HCT116 (cell line): ENCODE measurements at regions not wholly inside any gene's neighbourhood (a gene's known extent, or its start where the extent isn't known, plus 50 kb on each side); places are given as distances from the start of the nearest gene placed in this dataset.

Experiments
- ATAC-seq: fragments of 200-7000 bp; cut with Tn5 transposase; 2 replicates; pipeline ENCODE4 v1.9.1; 2020; ENCODE audit warnings: mild to moderate bottlenecking, moderate library complexity
- BruUV-seq: library from RNA; stranded (reverse); fragments of 400-500 nt; replicated peaks from 2 replicates; lab custom pipeline; 2021; lab: Mats Ljungman, UMichigan
- CTCF ChIA-PET: fragments of 300-600 bp; sonication (Branson Sonifier 250); formaldehyde crosslinking; loops from one replicate; lab custom pipeline; 2021; ENCODE audit warnings: antibody characterized with exemption; lab: Charles Lee
- POLR2A ChIA-PET: fragments of 300-600, 350-600 bp; sonication (Branson Sonifier 250); formaldehyde crosslinking; loops from one replicate; lab custom pipeline; 2021; ENCODE audit warnings: antibody characterized with exemption; lab: Charles Lee
- RAD21 ChIA-PET, 2 experiments: fragments of 300-600 bp; sonication (Branson Sonifier 250); formaldehyde crosslinking; loops; one replicate each; lab custom pipeline; 2023; ENCODE audit warnings: low total read pairs in 2 of 2; ENCODE audit not compliant: uncharacterized antibody in 2 of 2, unreplicated experiment in 2 of 2, low non-redundant PET in 1 of 2; lab: Charles Lee
- DNase-seq: peaks from one replicate; pipeline ENCODE4 v3.0.0-alpha.2; 2010; ENCODE audit warnings: low read depth, low spot score
- H2AFZ ChIP-seq: fragments of 200-600 bp; shearing (Covaris generic), sonication (generic); 2 replicates; pipeline ENCODE4 v1.6.1; 2017; ENCODE audit warnings: low read depth, mixed run types, mixed read lengths, antibody characterized with exemption, low read length; ENCODE audit not compliant: poor library complexity, severe bottlenecking
- H3K27ac ChIP-seq: 2 replicates; pipeline ENCODE4 v1.5.1; 2012; ENCODE audit warnings: low read depth, low read length
- H3K27me3 ChIP-seq: fragments of 200-600 bp; sonication (generic); 2 replicates; pipeline ENCODE4 v1.6.1; 2016; ENCODE audit warnings: mixed run types, low read length, mixed read lengths; ENCODE audit not compliant: insufficient read depth
- H3K36me3 ChIP-seq, 2 experiments: fragments of 200-500 bp in 1 of 2; fragments of 200-600 bp in 1 of 2; sonication (Bioruptor generic) in 1 of 2; sonication (generic) in 1 of 2; 2 replicates each; pipeline versions ENCODE4 v1.5.1 to v1.6.1; 2014 to 2016; ENCODE audit warnings: low read length in 2 of 2, inconsistent platforms in 1 of 2, mixed read lengths in 1 of 2, mixed run types in 1 of 2; ENCODE audit not compliant: insufficient read depth in 2 of 2, control insufficient read depth in 1 of 2
- H3K4me1 ChIP-seq, 2 experiments: fragments of 200-600 bp in 1 of 2; sonication (generic) in 1 of 2; 2 replicates each; pipeline versions ENCODE4 v1.5.1 to v1.6.1; 2012 to 2017; ENCODE audit warnings: low read length in 2 of 2, inconsistent platforms in 1 of 2, mild to moderate bottlenecking in 1 of 2, mixed read lengths in 1 of 2, mixed run types in 1 of 2, moderate library complexity in 1 of 2; ENCODE audit not compliant: insufficient read depth in 2 of 2, control insufficient read depth in 1 of 2
- H3K4me2 ChIP-seq: fragments of 200-600 bp; sonication (generic); 2 replicates; pipeline ENCODE4 v1.6.1; 2017; ENCODE audit warnings: mixed run types, low read length, mixed read lengths
- H3K4me3 ChIP-seq, 2 experiments: fragments of 200-600 bp in 1 of 2; sonication (generic) in 1 of 2; replicated peaks in 1 of 2; 2 replicates each; pipeline ENCODE4 v1.5.1; 2011 to 2016; ENCODE audit warnings: low read length in 2 of 2, control low read depth in 1 of 2, low read depth in 1 of 2, mild to moderate bottlenecking in 1 of 2, mixed read lengths in 1 of 2, mixed run types in 1 of 2
- H3K79me2 ChIP-seq: fragments of 200-600 bp; sonication (generic); 2 replicates; pipeline ENCODE4 v1.6.1; 2017; ENCODE audit warnings: mild to moderate bottlenecking, mixed run types, low read length, moderate library complexity, mixed read lengths; ENCODE audit not compliant: insufficient read depth
- H3K9ac ChIP-seq: fragments of 200-600 bp; sonication (generic); 2 replicates; pipeline ENCODE4 v1.6.1; 2016; ENCODE audit warnings: low read length, mixed read lengths
- H3K9me2 ChIP-seq: fragments of 200-600 bp; sonication (generic), shearing (Covaris generic); 2 replicates; pipeline ENCODE4 v1.6.1; 2017; ENCODE audit warnings: mixed run types, mild to moderate bottlenecking, moderate library complexity; ENCODE audit not compliant: insufficient read depth
- H3K9me3 ChIP-seq, 2 experiments: fragments of 200-500 bp in 1 of 2; fragments of 200-600 bp in 1 of 2; sonication (Bioruptor generic) in 1 of 2; sonication (generic) in 1 of 2; 2 replicates each; pipeline ENCODE4 v1.6.1; 2014 to 2017; ENCODE audit warnings: low read length in 2 of 2, mixed read lengths in 2 of 2, inconsistent platforms in 1 of 2, low read depth in 1 of 2, mild to moderate bottlenecking in 1 of 2, mixed run types in 1 of 2, moderate library complexity in 1 of 2; ENCODE audit not compliant: control insufficient read depth in 1 of 2, insufficient read depth in 1 of 2
- H4K20me1 ChIP-seq: fragments of 200-600 bp; sonication (generic), shearing (Covaris generic); 2 replicates; pipeline ENCODE4 v1.6.1; 2017; ENCODE audit warnings: mixed run types, mild to moderate bottlenecking, moderate library complexity; ENCODE audit not compliant: insufficient read depth
- EZH2 ChIP-seq: fragments of 200-600 bp; sonication (generic); IDR thresholded peaks from 2 replicates; pipeline ENCODE4 v1.6.1; 2017; ENCODE audit warnings: antibody characterized with exemption, mixed run types
- EZH2phosphoT487 ChIP-seq: fragments of 200-600 bp; IDR thresholded peaks from 2 replicates; pipeline ENCODE4 v1.6.1; 2018; ENCODE audit warnings: antibody characterized with exemption, borderline replicate concordance
- FOSL1 ChIP-seq: IDR thresholded peaks from 2 replicates; pipeline ENCODE4 v1.6.1; 2012; ENCODE audit warnings: low read depth
- JUND ChIP-seq: IDR thresholded peaks from 2 replicates; pipeline ENCODE4 v1.6.1; 2012
- POLR2A ChIP-seq: IDR thresholded peaks from 2 replicates; pipeline ENCODE4 v1.7.0; 2011; ENCODE audit warnings: borderline replicate concordance; ENCODE audit not compliant: insufficient read depth, insufficient read length; ENCODE audit errors: extremely low read depth
- RAD21 ChIP-seq: IDR thresholded peaks from 2 replicates; pipeline ENCODE4 v1.6.1; 2012; ENCODE audit warnings: low read depth, mild to moderate bottlenecking
- SIN3A ChIP-seq: IDR thresholded peaks from 2 replicates; pipeline ENCODE4 v1.6.1; 2012; ENCODE audit warnings: low read depth
- SRF ChIP-seq: IDR thresholded peaks from 2 replicates; pipeline ENCODE4 v1.6.1; 2012; ENCODE audit warnings: low read depth
- TCF7L2 ChIP-seq: IDR thresholded peaks from 2 replicates; pipeline ENCODE4 v1.7.0; 2011; ENCODE audit warnings: borderline replicate concordance, inconsistent platforms; ENCODE audit not compliant: insufficient read depth, insufficient read length; ENCODE audit errors: extremely low read depth
- YY1 ChIP-seq: IDR thresholded peaks from 2 replicates; pipeline ENCODE4 v1.6.1; 2011; ENCODE audit warnings: low read length, low read depth, moderate library complexity, mild to moderate bottlenecking; ENCODE audit not compliant: insufficient replicate concordance; ENCODE audit errors: extremely low read depth
- ZFX ChIP-seq: fragments of 450-650 bp; IDR thresholded peaks from 2 replicates; pipeline ENCODE4 v1.6.1; 2017
- ZNF274 ChIP-seq: fragments of 200-500 bp; sonication (Bioruptor generic); IDR thresholded peaks from 2 replicates; pipeline ENCODE4 v1.6.1; 2014; ENCODE audit warnings: mild to moderate bottlenecking, low read depth, low read length, inconsistent platforms
- intact Hi-C: fragments of 100-400 bp; cut with micrococcal nuclease; formaldehyde crosslinking; loops from 2 replicates; pipeline ENCODE4 v1.10.0; 2022
- TF ChIP-seq, protein P1 (sequence below): IDR thresholded peaks from 2 replicates; pipeline ENCODE4 v1.6.1; 2012; ENCODE audit warnings: low read depth
- TF ChIP-seq, protein P2 (sequence below): IDR thresholded peaks from 2 replicates; pipeline ENCODE4 v1.6.1; 2012
- TF ChIP-seq, protein P3 (sequence below): IDR thresholded peaks from 2 replicates; pipeline ENCODE4 v1.6.1; 2011; ENCODE audit warnings: mild to moderate bottlenecking, low read length, moderate library complexity; ENCODE audit not compliant: insufficient replicate concordance; ENCODE audit errors: extremely low read depth
- TF ChIP-seq, protein P4 (sequence below), 3 experiments: fragments of 200-600 bp in 1 of 3; sonication (generic) in 1 of 3; IDR thresholded peaks in 2 of 3; conservative IDR thresholded peaks in 1 of 3; 2 replicates each; pipeline ENCODE4 v1.5.1; 2012 to 2017; ENCODE audit warnings: low read depth in 2 of 3, low read length in 2 of 3, antibody characterized with exemption in 1 of 3, borderline replicate concordance in 1 of 3, control low read depth in 1 of 3, mild to moderate bottlenecking in 1 of 3, mixed read lengths in 1 of 3, mixed run types in 1 of 3, moderate library complexity in 1 of 3; ENCODE audit not compliant: insufficient read depth in 1 of 3
- TF ChIP-seq, protein P5 (sequence below): IDR thresholded peaks from 2 replicates; pipeline ENCODE4 v1.6.1; 2012

DNA sequence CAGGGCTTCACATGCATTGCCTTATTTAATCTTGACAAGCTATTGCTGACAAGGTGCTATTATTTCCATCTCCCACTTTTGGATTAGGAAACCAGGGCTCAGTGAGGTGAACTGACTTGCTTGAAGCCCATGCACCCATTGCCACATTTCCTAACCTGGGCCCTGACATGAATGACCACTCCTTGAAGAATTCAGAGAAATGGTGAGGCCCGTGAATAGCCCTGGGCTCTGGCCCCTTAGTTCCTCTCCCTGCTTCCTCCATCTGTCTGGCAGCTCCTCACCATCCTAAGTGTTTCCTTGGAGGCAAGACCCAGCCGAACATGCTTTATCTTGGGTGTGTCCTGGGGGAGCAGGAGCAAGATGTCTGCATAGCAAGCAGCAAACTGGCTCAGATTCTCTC lies 56.1 kb upstream of the NECTIN1 start (continued):
- TF ChIP-seq, protein P1, sequence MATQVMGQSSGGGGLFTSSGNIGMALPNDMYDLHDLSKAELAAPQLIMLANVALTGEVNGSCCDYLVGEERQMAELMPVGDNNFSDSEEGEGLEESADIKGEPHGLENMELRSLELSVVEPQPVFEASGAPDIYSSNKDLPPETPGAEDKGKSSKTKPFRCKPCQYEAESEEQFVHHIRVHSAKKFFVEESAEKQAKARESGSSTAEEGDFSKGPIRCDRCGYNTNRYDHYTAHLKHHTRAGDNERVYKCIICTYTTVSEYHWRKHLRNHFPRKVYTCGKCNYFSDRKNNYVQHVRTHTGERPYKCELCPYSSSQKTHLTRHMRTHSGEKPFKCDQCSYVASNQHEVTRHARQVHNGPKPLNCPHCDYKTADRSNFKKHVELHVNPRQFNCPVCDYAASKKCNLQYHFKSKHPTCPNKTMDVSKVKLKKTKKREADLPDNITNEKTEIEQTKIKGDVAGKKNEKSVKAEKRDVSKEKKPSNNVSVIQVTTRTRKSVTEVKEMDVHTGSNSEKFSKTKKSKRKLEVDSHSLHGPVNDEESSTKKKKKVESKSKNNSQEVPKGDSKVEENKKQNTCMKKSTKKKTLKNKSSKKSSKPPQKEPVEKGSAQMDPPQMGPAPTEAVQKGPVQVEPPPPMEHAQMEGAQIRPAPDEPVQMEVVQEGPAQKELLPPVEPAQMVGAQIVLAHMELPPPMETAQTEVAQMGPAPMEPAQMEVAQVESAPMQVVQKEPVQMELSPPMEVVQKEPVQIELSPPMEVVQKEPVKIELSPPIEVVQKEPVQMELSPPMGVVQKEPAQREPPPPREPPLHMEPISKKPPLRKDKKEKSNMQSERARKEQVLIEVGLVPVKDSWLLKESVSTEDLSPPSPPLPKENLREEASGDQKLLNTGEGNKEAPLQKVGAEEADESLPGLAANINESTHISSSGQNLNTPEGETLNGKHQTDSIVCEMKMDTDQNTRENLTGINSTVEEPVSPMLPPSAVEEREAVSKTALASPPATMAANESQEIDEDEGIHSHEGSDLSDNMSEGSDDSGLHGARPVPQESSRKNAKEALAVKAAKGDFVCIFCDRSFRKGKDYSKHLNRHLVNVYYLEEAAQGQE: no peak
- no peak for TF ChIP-seq TCF7L2
- TF ChIP-seq RAD21: no peak
- no peak for TF ChIP-seq YY1
- TF ChIP-seq ZNF274: no peak
- no peak for TF ChIP-seq ZFX
- no peak for TF ChIP-seq EZH2phosphoT487
- no peak for TF ChIP-seq SIN3A
- no peak for TF ChIP-seq POLR2A
- TF ChIP-seq, protein P2, sequence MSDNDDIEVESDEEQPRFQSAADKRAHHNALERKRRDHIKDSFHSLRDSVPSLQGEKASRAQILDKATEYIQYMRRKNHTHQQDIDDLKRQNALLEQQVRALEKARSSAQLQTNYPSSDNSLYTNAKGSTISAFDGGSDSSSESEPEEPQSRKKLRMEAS: no peak
- no peak for TF ChIP-seq SRF
- TF ChIP-seq JUND: no peak

DNA sequence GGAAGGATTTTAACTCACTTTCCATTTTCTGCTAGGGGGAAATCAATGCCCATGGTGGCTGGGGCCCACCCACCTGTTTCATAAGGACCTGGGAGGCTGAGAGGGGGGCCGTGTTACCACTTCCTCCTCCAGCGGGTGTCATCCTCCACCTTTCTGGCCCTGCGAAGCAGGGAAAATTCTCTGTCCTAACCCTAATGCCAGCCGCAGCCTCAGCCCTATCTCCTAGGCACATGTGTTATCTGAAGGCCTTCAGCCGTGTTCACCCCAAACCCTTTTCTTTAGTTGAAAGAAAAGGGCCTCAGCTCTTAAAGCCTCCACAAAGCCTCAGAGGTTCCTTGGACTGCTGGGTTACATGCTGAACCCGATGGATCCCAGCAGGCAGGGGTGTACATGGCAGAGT lies 55.4 kb upstream of the NECTIN1 start:
- Histone ChIP-seq H4K20me1 (no peaks in the 10 kb centered on the region), H3K4me1 (peaks cover 0 to 7% of the 10 kb centered on the region in 2 experiments; a peak in 2 of 4 replicates), H3K4me2 (no peak overlapping the region), H2AFZ (no peak overlapping the region), H3K9me2 (no peaks in the 10 kb centered on the region), H3K36me3 (no peaks in the 10 kb centered on the region), H3K27me3 (no peaks in the 10 kb centered on the region), H3K4me3 (no peak overlapping the region), H3K9me3 (no peaks in the 10 kb centered on the region), H3K27ac (no peak overlapping the region), H3K79me2 (no peaks in the 10 kb centered on the region), H3K9ac (no peak overlapping the region)
- ChIA-PET CTCF (no interaction called here), RAD21 (no interaction called here), POLR2A (no interaction called here)
- intact Hi-C loops: no loop called here
- no TSS peak for BruUV-seq
- DNase-seq (no peak), ATAC-seq (no peak)
- TF ChIP-seq SRF: no peak
- no peak for TF ChIP-seq SIN3A
- TF ChIP-seq FOSL1: no peak
- no peak for TF ChIP-seq EZH2
- TF ChIP-seq, protein P2: no peak
- no peak for TF ChIP-seq ZNF274
- TF ChIP-seq, protein P3, sequence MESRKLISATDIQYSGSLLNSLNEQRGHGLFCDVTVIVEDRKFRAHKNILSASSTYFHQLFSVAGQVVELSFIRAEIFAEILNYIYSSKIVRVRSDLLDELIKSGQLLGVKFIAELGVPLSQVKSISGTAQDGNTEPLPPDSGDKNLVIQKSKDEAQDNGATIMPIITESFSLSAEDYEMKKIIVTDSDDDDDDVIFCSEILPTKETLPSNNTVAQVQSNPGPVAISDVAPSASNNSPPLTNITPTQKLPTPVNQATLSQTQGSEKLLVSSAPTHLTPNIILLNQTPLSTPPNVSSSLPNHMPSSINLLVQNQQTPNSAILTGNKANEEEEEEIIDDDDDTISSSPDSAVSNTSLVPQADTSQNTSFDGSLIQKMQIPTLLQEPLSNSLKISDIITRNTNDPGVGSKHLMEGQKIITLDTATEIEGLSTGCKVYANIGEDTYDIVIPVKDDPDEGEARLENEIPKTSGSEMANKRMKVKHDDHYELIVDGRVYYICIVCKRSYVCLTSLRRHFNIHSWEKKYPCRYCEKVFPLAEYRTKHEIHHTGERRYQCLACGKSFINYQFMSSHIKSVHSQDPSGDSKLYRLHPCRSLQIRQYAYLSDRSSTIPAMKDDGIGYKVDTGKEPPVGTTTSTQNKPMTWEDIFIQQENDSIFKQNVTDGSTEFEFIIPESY: no peak
- no peak for TF ChIP-seq TCF7L2
- TF ChIP-seq EZH2phosphoT487: no peak
- TF ChIP-seq, protein P4, sequence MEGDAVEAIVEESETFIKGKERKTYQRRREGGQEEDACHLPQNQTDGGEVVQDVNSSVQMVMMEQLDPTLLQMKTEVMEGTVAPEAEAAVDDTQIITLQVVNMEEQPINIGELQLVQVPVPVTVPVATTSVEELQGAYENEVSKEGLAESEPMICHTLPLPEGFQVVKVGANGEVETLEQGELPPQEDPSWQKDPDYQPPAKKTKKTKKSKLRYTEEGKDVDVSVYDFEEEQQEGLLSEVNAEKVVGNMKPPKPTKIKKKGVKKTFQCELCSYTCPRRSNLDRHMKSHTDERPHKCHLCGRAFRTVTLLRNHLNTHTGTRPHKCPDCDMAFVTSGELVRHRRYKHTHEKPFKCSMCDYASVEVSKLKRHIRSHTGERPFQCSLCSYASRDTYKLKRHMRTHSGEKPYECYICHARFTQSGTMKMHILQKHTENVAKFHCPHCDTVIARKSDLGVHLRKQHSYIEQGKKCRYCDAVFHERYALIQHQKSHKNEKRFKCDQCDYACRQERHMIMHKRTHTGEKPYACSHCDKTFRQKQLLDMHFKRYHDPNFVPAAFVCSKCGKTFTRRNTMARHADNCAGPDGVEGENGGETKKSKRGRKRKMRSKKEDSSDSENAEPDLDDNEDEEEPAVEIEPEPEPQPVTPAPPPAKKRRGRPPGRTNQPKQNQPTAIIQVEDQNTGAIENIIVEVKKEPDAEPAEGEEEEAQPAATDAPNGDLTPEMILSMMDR (IDR thresholded peaks at IDR 0.05 in 2 of 3, conservative IDR thresholded peaks at IDR 0.05 in 1 of 3; ENCODE audit: borderline replicate concordance in 1 of 3, insufficient read depth in 1 of 3, low read depth in 2 of 3, low read length in 2 of 3): no peak
- no peak for TF ChIP-seq RAD21
- TF ChIP-seq, protein P5, sequence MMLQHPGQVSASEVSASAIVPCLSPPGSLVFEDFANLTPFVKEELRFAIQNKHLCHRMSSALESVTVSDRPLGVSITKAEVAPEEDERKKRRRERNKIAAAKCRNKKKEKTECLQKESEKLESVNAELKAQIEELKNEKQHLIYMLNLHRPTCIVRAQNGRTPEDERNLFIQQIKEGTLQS: no peak
